ENCODE measurements at regions not wholly inside any gene's neighbourhood (a gene's known extent, or its start where the extent isn't known, plus 50 kb on each side); places are given as distances from the start of the nearest gene placed in this dataset.
"Not testable (repeated sequence)": the region's sequence is repeated elsewhere in the genome, so short reads cannot be mapped to it uniquely, and the experiment has no call there.

DNA sequence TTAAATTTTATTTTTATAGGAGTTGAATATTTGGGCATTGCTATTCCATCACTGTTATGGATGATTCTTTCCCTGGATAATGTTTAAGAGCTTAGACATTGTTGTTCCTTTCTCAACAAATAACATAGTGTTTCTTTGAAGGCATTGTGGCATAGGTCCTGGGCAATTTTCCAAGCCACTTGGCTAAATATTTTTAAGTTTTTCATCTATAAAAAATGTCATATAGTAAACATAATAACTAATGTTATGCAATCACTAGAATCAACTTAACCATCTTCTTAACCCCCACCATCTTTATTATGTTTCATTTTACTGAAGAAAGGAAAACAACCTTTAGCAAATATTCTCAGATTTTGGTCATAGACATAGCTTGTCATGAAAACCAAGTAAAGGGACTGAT is 600.6 kb upstream of the LMO3 start:
- DNase-seq = no peak

DNA sequence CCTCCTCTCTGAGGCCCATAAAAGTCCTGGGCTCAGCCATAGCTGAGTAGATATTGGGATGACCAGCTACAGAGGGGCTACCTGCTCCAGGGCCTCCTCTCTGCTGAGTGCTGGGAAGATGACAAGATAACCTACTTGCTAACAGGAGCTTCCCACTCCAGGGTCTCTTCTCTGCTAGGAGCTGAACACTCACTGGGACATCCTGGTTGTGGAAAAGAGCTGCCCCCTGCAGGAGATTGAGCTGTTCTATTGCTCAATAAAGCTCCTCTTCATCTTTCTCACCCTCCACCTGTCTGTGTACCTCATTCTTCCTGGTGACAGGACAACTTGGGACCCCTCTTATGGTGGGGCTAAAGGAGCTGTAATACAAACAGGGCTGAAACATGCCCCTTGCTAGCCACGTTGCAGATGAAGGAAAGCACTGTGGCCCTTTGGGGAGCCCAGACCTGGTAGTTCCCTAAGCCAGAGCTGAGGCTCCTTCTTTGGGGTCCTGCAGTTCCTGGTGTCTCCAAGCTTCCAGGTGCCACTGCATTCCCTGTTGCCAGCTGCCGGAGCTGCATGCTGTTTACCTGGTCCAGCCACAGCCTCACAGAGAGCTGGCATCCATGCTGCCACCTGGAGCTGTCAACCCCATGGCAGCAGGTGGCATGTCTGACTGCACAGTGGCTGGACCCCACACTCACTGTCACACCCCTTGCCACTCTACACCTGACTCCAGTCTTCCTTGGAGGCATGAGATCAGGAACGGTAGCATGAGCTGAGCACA is 598.5 kb upstream of the LMO3 start:
- no peak for DNase-seq

DNA sequence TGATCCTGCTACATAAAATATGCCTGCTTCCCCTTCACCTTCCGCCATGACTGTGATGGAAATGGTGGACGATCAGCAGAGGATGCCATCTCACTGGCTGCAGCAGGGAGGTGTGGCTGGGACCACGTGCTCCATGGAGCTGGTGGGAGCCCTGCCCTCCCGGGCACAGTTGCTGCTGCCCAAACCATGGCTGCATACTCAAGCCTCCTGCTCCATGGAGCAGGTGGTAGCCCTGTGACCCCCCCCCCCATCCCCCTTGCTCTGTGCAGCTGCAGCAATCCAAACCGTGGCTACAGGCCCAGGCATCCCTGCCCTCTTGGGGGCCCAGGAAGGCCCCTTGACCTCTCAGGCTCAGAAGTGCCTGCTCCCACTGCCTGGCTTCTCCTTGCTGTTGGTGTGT is 597.5 kb upstream of the LMO3 start:
- DNase-seq = no peak

DNA sequence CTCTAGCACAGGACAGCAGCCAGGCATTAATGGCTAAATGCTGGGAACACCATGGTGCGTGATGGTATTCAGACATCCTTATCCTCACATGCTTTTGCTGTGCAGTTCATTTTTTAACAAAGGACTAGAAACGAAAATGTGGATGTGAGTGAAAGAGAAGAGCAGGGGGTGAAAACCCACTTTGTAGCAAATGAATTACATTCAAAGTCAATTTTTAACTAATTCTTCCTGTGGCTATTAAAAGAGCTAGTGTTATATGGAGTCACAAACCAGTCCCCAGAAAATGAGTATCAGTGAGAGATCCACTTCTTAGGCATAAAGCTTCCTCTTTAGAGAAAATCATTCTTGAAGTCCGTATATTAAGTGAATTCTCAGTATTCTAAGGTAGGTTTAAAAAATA is 592.0 kb upstream of the LMO3 start:
- no peak for DNase-seq

DNA sequence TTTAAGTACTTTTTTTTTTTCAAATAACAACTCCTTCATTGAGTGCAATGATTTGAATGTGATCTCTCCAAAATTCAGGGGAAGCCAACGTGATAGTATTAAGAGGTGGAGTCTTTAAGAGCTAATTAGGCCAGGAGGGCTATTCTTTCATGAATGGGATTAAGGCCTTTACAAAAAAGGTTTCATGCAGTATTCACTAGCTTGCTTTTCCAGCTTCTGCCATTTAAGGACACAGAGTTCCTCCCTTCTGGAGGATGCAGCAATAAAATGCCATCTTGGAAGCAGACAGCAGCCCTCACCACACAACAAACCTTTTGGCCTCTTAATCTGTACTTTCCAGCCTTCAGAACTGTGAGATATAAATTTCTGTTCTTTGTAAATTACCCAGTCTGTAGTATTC is 586.8 kb upstream of the LMO3 start:
- DNase-seq = no peak

DNA sequence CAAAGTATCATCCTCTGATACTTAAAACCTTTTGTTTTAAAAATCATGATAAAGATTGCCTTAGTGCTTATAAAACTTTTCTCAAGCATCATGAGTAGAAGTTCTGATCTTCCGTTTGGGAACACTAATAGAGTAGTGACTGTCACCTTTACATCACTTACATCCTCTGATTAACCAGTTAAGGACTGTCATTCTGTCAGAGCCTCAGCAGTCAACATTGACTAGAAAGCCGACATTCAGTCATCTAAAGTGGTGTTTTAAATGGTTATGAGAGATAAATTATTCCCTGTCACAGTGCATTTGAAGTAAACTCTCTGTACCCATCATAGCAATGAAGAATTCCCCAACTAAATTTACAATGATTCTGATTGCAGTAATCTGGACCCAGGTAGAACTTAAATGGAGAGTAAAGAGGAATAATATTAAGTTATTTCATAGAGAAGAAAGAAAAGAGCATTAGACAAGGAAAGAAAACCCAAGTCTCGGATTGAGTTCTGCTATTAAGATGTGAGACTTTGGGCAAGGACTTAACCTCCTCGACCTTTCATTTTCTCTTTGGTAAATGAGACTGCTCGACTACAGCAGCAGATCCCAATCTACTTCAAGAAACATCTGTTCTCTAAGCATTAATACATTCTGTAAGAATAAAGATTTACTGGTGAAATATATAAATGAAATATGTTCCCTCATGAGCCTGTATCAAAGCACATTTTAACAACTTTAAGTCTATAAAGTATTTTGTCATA is 563.9 kb upstream of the LMO3 start:
- no peak for DNase-seq

DNA sequence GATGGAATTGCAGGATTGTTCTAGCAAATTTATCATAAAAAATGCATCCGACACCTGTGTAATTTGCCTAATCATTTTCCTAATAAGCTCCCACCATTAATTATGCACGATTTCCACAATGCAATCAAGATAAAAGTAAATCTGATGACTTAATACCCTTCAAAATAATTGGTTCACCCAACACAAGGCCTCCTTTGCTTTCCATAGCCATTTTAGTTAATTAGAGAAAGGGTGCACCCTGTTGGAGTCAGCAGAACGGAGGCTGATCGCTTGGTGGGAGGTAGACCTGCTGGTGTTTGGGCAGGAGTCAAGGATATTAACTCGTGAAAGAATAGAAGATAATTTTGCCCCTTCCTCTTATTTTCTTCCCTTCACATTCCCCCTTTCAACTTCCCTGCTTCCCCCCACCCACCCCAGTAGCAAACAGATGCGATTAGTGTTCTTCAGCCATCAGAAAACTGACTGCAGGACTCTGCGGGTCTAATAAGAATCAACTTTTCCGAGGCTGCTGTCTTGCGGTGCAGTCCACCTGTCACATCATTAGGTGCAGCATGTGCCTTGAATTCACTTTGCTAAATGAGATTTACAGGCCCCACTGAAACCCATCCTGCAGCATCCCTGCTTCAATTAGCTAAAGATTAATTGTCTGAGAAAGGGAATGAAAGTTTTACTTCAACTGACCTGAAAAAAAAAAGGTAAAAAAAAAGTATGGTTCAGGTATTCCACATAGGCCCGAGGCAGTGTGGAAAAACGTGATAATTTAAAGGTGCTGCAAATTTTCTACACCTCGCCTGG is 553.7 kb upstream of the LMO3 start:
- DNase-seq = no peak

DNA sequence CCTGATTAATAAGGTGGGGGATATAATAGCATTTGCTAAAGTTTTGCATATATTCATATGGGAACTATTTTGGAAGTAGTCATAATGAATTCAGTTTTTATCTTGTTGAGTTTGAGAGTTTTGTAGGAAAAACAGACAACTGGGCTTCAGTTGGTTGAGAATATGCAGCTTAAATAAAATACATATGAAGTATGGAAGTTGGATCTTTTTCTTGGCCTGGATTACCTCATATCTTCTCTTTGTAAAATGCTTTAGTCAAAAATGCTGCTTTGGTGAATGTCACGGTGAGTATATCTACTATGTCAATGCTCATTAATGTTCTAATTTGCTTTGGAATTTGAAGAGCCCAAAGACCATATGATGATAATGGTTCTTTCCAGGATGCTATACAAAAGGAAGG is 552.2 kb upstream of the LMO3 start:
- DNase-seq = no peak

DNA sequence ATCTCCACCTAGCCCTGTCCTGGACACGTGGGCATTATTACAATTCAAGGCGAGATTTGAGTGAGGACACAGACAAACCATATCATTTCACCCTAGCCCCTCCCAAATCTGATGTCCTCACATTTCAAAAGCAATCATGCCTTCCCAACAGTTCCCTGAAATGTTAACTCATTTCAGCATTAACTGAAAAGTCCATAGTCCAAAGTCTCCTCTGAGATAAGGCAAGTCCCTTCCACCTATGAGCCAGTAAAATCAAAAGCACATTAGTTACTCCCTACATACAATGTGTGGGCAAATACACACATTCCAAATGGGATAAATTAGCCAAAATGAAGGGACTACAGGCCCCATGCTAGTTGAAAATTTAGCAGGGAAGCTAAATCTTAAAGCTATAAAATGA is 546.0 kb upstream of the LMO3 start:
- no peak for DNase-seq

DNA sequence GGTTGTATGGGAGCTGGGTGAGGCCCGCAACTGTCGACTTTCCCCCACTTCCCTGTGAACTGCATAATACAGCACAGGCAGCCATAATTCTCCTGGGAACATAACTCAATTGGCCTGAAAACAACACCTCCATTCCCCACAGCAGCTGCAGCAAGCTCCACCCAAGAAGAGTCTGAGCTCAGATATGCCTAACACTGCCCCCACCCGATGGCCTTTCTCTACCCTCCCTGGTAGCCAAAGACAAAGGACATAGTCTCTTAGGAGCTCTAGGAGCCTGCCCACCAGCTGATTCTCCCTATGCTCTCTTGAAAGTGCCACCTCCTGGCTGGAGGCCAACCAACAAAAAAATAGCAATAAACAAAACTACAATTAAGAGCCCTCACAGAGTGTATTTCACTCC is 542.7 kb upstream of the LMO3 start:
- DNase-seq = no peak

DNA sequence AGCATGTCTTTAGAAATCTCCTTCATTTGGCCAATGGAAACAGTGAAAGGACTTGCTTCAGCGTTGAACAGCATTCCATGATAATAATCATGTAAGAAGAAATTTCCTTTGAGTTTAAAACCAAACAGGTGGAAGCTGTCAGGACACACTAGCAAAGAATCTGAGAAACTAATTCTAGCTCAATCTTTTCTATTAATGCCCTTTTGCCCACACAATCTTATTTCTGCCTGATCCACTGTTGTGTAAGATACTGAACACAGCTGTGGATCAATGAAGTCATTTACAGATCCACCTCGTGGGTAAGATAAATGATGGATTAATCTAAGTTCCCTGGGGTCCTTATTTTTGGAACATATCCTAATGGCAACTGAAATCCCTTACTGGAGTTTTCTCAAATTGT is 536.9 kb upstream of the LMO3 start:
- no peak for DNase-seq

DNA sequence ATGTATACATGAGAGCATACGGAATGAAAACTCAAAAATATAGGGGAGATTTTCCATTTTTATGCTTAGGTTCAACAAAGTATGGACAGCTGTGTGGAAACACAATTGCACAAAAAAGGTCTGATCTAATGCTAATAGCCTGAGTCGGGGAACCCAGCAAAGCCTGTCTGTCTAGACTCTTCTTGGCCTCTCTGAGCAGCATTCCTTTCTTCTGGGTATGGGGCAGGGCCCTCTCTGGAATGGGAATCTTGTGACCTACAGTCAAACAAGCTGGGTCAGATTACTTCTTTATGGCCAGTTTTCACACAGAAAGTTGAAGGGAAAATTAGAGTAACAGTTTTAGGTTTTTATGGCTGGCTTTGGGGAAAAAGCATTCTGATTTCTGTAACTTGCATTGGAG is 534.0 kb upstream of the LMO3 start:
- DNase-seq = no peak

DNA sequence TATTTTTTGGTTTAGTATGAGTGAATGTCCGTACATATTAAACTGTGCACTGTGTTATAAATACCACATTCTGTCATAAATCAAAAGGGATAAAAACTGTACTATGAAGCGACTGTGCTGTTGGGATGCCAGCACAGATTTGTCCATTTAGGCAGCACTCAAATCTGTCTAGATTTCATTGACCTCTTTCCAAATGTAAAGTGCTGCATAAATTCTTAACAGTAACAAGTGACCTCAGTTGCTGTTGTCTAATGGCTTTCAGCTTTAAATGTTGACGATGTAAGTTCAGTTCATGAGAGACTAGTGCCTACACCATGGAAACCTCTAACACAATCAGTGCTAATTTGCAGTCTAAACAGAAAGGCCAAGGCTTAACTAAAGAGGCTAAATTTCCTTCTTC is 531.4 kb upstream of the LMO3 start:
- DNase-seq = no peak

DNA sequence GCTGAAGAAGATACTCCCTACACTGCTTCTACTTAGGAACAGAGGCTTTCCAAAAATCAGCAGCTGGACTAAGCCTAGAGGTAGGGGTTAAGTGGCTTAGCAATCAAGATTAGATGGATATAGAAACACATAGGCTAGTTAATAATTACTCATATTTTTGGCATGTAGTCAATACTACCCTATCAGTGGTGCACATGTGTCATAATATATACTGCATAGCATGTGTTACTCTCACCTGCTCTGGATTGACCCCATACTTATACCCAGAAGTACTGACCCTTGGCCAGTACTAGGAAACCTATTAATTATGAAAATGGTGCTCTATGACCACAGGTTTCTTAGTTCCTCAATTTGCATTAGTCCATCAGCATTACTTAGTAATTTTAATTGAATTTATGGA is 528.4 kb upstream of the LMO3 start:
- no peak for DNase-seq

DNA sequence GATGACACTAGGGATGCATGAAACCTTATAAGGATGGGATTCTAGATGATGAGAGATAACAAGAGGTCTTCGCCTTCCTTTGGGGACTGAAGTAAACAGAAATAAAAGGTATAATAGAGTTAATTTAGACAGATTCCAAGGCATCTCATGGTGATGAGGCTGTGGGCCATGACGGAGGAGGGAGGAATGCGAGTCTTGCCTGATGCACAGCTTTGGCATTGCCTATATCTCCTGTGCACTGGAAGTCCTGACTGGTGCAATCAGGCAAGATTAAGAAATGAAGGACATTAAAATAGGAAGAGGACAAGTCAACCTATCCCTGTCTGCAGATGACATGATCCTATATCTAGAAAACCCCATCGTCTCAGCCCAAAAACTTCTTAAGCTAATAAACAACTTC is 526.4 kb upstream of the LMO3 start:
- DNase-seq = no peak

DNA sequence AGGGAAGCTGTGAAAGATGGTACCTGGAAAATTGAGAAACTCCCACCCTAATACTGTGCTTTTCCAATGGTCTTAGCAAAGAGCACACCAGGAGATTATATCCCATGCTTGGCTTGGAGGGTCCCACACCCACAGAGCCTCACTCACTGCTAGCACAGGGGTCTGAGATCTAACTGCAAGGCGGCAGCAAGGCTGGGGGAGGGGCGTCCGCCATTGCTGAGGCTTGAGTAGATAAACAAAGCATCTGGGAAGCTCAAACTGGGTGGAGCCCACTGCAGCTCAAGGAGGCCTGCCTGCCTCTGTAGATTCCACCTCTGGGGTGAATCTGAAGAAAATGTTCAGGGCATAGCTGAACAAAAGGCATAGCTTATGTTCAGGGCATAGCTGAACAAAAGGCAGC is 510.6 kb upstream of the LMO3 start:
- not testable (repeated sequence) for DNase-seq

DNA sequence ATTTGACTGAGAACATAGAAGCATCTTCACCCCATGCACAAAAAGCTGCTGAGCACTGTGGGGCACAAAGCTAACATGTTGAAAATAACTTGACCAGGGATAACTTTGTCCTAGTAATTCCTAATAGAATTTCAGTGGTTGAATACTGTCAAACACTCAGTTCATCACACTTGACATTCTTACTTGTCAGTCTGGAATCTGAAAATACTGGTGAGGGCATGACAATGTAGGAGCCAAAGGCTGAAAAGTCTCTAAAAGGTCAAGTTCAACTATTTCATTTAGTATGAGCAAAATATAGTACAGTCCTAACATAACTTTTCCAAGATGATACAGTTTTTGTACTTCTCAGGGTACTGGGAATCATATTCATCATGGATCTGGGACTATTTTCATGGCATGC is 504.4 kb upstream of the LMO3 start:
- DNase-seq = no peak

DNA sequence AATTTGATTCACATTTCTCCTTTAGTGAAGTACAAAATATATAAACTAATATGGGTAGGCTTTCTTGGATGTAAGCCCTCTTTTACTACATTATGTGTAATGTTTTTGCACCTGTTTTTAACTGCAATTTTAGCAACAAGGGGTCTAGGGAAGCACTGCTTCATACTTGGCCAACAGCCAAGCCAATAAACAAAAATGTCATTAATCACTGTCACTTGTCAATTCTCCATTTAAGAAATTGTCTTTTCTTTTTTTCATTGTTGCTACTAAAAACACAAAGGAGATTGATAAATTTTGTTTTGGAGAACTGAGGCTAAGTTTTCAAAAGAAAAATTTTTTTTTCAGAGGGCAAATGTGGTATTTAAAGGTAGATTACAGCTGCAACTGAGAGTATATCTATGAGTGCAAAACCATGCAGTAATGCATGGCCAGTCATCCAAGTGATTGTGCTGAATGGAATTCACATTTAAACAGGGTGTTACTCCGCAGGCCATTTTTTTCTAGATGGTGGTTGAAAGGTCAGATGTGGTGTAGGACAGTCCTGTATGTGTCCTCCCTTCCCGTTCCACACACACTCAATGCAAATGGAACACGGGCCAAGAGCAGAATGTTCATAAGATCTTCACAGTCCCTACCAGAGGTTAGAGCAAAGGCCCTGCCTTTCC is 503.0 kb upstream of the LMO3 start:
- DNase-seq = no peak

DNA sequence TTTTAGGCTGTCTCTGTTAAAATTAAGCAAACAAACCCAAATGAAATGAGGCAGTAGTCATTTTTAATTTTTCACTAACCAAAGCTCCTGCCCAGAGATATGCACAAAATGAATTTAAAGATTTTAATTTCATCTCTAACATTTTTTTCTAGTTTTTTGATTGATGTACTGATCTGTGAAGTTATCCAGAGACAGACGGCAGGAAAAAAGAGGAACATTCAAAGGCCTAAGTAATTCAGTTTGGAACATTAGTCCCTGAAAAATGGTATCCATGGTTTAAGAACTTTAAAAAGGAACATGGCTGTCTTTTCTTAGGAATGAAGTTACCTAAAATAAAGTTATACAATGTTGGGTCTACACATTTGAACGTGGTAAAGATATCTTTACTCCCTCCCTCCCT is 498.8 kb upstream of the LMO3 start:
- DNase-seq = no peak

DNA sequence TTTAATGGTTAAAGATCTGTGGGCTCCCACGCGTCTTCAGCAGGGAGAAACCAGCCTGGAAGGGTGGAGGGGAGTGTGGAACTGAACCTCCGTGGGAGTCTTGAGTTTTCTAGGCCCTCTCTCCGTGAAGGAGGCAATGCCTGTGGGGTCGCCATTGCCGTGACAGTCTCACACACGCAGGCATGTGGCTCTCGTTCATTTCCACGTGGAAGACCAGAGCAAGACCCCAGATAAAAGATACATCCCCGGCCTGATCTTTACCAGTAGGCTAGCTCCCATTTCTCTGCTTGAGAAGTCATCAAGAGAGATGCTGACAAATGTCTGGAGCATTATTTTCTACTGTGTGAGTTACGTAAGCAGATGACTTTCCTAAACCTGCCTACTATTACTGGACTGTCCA is 491.7 kb upstream of the LMO3 start:
- no peak for DNase-seq

DNA sequence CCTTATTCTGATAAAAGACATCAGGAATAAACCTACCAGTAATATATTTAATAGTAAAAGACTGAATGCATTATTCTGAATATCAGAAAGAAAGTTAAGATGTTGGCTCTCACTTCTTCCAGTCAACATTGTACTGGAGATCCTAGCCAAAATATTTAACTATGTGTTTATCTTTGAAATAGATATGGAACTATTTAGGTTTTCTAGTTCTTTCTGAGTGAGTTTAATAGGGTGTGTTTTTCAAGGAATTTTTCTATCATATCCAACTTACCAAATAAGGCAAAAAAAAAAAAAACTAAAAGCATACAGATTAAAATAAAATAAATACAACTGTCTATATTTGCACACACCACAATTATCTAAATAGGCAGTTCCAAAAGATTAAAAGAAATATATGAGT is 478.9 kb upstream of the LMO3 start:
- DNase-seq = no peak

DNA sequence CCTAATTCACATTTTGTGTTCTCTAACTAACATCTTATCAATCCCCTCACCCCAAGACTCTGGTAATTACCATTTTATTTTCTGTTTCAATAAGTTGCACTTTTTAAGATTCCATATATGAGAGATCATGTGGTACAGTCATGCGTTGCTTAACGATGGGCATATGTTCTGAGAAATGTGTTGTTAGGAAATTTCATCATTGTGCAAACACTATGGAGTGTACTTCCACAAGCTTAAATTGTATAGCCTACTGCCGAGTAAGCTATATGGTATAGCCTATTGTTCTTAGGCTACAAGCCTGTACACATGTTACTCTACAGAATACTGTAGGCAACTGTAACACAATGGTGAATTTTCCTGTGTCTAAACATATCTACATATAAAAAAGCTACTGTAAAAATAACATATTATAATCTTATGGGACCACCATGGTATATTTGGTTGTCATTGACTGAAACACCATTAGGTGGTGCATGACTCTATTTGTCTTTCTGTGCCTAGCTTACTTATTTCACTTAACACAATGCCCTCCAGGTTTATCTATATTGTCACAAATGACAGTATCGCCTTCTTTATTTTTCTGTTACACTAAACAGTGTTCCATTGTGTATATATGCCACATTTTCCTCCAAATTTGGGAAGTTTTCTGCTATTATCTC is 473.4 kb upstream of the LMO3 start:
- no peak for DNase-seq

DNA sequence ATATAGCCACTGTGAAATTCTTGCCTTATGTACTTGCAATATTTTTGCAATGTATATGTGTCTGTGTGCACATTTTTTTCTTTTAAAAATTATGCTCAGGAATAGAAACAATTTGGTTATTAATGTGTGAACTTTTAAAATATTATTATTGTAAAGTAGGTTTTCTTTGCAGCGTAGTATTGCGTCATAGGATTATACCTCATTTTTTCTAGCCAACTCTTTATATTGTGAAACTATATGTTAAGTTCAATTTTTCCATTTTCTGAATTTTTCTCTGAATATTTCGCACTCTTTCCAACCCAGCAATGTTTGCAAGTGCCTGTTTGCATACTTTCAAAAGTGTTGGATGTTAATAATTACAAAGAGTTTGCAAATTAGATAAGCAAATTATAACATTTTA is 471.6 kb upstream of the LMO3 start:
- no peak for DNase-seq
